Stimulated activated memory B cell treated with anti-CD40 and anti-IgM and Interleukin-4, amounts not matched to agents 10 μg/mL and 1 μg/mL and 100 μg/mL, for 72 hours (primary cell): ENCODE measurements at regions not wholly inside any gene's neighbourhood (a gene's known extent, or its start where the extent isn't known, plus 50 kb on each side); places are given as distances from the start of the nearest gene placed in this dataset.
A peak's percentile ranks its signal among the peaks of the same experiment; 100 is the strongest.
"Not testable (repeated sequence)": the region's sequence is repeated elsewhere in the genome, so short reads cannot be mapped to it uniquely, and the experiment has no call there.

Experiments
- ATAC-seq: fragments of 150-1000 bp; cut with Tn5 transposase; 2 replicates; pipeline ENCODE4 v1.10.0; 2021
- H3K27ac Mint-ChIP-seq: one replicate; pipeline ENCODE4 v1.8.0; 2022; ENCODE audit warnings: mild to moderate bottlenecking, mixed read lengths
- H3K27me3 Mint-ChIP-seq: one replicate; pipeline ENCODE4 v1.8.0; 2022; ENCODE audit warnings: mixed read lengths
- H3K36me3 Mint-ChIP-seq: one replicate; pipeline ENCODE4 v1.8.0; 2022; ENCODE audit warnings: mixed read lengths
- H3K4me1 Mint-ChIP-seq: one replicate; pipeline ENCODE4 v1.8.0; 2022; ENCODE audit warnings: mixed read lengths
- H3K4me3 Mint-ChIP-seq: one replicate; pipeline ENCODE4 v1.8.0; 2022; ENCODE audit warnings: mild to moderate bottlenecking, moderate library complexity, mixed read lengths
- H3K9me3 Mint-ChIP-seq: one replicate; pipeline ENCODE4 v1.8.0; 2022; ENCODE audit warnings: mixed read lengths

GRCh38 chr1:148049115-148049496 is 103.0 kb downstream of the NBPF11 start:
- not testable (repeated sequence) for H3K27ac Mint-ChIP-seq, H3K4me1 Mint-ChIP-seq, ATAC-seq, H3K27me3 Mint-ChIP-seq, H3K9me3 Mint-ChIP-seq, H3K36me3 Mint-ChIP-seq
- H3K4me3 Mint-ChIP-seq: peak overlapping the region; percentile 64

- not testable (repeated sequence) for H3K9me3 Mint-ChIP-seq, H3K27ac Mint-ChIP-seq, H3K4me1 Mint-ChIP-seq, H3K27me3 Mint-ChIP-seq, H3K36me3 Mint-ChIP-seq, ATAC-seq
- peak overlapping the region; percentile 68 for H3K4me3 Mint-ChIP-seq
These were observed 103.5 kb downstream of the NBPF11 start for GRCh38 chr1:148048423-148049114.

- H3K27me3 Mint-ChIP-seq, H3K9me3 Mint-ChIP-seq, H3K4me1 Mint-ChIP-seq, H3K27ac Mint-ChIP-seq, H3K36me3 Mint-ChIP-seq, H3K4me3 Mint-ChIP-seq, ATAC-seq: not testable (repeated sequence)
These were observed 106.2 kb downstream of the NBPF11 start for GRCh38 chr1:148045872-148046271.

GRCh38 chr1:148044495-148044894 is 107.6 kb downstream of the NBPF11 start:
- not testable (repeated sequence) for ATAC-seq, H3K36me3 Mint-ChIP-seq, H3K4me1 Mint-ChIP-seq, H3K4me3 Mint-ChIP-seq, H3K27ac Mint-ChIP-seq, H3K27me3 Mint-ChIP-seq, H3K9me3 Mint-ChIP-seq
